ENCODE measurements at regions not wholly inside any gene's neighbourhood (a gene's known extent, or its start where the extent isn't known, plus 50 kb on each side); places are given as distances from the start of the nearest gene placed in this dataset.

DNA sequence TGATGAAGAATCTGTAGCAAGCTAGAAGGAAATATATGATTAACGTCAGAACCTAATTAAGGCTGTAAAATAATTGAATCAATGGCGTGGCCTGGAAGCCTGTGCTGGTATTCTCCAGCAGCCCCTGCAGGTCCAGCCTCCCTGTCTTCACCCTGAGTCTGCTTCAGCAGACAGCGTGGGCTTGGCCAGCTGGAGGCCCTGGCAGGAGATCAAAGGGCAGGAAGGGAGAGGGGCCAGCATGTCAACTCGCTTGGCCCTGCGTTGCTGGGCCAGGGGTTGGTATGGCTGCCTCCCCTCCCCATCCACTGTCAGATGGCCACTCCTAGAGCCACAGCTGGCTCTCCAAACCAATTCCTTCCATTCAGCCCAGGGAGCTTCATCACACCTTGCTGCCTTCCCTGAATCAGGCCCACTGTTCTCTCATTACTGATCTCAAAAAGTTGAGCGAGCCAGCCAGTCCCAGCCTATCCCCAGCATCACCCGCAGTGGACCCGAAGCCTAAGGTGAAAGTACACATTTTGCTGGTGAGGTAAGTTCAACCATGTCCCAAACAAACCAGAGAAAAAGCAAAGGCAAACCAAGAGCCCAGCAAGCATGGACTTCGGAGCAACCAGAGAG is 228.4 kb upstream of the AGAP1 start:
- DNase-seq, result no peak

DNA sequence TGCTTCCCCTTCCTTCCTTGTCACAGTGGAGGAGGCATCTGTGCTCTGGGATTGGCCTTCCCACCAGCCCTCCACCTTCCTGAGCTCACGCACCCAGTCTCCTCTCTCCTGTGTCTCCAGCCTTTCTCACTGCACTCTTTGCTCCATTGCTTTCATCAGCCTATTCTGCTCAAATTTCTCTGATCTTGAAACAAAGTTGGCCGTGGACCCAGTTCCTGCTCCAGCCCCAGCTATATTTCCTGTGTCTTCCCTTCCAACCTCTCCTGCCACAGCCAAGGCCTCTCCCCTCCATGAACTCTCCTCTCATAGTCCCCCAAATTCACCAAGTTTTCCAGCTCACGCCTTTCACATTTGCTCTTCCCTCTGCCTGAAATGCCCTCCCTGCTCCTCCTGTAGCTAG is 226.6 kb upstream of the AGAP1 start:
- no peak for DNase-seq

DNA sequence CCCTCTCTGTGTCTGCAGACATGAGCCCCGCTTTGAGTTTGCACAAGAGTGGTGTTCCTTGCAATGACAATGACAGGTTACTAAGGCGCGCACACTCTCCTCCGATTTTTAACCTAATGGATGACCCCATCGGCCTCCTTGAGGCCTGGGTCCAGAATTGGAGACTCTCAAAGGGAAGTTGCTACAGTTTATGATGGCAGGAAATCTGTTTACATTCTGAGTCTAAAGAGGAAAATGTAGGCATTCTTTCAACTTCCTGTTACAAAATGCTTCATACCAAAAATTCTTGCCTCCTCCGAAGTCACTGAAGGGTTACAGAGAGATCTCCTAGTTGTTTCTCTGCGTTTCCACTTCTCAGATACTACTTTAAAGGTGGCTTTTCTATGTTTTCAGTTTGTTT is 225.3 kb upstream of the AGAP1 start:
- DNase-seq, result no peak

DNA sequence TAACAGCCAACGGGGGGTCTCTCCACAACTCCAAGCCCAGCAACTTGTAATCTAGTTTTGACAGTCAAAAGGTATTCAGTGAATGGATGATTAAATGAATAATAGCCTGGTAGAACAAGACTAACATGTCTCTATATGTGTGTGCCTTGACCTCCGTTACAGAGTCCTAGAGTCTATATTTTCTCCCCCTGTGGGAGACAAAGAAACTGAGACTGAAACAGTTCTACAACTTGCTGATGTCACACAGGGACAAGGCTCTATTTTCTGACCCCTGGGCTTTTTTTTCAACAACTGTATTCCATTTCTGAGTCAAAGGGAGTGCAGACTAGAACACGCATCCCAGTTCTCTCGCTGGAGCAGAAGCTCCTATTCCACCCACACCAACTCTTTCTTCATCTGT is 223.6 kb upstream of the AGAP1 start:
- no peak for DNase-seq

DNA sequence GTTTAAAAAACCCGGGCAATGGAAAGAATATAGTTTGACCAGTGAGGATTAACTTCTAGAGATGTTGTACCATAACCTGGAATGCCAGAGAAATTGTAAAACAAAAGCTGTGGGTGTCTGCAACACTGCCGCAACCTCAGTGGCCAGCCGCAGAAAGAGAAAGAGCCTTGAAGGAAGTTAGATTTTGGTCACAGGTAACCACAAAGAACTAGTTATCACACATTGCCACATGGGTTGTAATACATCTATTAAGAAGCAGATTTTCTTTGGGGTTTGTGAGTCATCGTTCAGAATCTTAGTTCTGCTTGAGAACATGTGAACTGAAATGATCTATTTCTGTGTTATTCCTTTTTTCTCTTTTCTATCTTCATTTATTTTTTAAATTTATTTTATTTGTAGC is 222.9 kb upstream of the AGAP1 start:
- DNase-seq, result peak; percentile 13

DNA sequence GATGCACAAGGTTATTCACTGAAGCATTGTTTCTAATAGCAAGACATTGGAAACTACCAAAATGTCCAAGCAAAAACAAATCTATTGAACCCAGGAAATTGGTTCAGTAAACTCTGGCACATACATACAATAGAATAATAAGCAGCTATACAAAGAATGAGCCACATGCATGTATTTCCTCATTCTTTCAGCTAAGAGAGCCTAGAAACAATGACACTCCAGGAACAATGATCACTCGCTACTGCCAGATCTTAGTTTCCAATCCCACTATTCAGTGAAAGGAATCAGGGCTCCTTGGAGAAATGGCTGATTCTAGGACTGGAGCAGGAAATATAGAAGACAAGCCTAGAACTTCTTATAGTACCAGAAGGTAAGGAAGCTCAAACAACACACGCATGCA is 221.9 kb upstream of the AGAP1 start:
- no peak for DNase-seq

DNA sequence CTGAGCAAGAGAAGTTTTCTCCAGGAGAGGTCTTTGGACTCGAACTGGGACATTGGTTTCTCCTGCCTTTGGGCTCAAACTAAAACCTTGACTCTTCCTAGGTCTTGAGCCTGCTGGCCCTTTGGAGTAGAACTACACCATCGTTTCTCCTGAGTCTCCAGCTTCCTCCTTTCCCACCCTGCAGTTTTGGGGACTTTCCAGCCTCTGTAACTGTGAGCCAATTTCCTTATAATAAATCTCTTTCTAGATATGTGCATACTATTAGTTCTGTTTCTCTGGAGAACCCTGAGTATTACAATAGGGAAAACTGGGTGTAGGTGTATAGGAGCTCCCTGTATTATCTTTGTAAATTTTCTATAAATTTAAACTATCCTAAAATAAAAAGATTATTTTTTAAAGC is 219.8 kb upstream of the AGAP1 start:
- no peak for DNase-seq

DNA sequence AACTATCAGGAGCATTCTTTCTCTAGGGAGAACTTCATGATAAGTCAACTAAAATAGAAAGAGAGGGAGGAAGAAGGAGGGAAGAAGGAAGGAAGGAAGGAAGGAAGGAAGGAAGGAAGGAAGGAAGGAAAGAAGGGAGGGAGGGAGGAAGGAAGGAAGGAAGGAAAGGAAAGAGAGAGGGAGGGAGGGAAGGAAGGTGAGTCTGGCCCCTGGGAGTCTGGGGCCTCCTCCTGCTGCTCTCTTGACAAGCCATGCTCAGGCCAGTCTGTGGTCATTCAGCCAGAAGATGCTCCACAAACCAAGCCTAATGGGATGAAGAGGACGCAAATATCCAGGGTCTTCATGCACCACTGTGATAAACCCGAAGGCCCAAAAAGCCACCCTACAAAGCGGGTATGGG is 216.4 kb upstream of the AGAP1 start:
- DNase-seq, result no peak

DNA sequence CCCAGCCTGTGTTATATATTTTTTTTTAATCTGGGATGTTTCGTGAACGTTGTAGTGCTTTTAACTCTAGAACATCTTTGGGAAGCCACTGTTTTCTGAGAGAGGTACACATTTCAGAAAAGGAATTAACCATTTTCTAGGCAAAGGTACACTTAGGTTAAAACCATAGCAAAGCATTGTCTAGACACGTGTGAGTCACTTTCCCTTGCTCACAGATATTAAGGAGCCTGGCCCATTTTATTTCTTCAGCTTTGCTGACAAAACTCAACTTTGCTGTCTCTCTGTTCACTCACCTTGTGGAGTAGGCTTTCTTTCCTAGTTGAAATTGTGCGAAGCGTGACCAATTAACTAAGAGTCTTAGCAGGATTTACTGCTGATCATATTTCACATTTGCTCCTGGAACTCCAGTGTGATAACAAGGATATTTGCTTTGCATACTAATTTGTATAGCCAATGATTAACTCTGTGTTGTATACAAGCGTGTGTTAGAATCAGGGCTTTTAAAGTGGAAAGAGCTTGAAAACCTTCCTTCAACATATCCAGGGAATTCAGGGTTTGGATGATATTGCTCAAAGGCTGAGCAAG is 215.0 kb upstream of the AGAP1 start:
- no peak for DNase-seq

DNA sequence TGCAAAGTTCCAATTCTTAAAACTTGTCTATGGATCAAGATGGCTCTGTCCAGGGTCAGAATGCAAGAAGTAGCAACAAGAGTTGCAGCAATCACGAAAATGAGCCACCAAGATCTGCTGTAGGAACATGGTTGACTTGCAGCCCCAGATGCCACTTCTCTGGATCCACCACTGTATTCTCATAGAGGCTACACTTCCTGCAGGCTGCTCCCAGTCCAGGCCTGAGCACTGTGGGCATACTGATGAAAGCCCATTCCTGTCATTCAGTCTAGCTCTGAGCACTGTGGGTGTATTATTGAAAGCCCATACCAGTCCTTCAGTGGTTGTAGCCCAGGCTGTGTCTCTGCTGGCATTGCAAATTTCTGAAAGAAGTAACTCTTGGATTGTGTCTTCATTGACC is 213.9 kb upstream of the AGAP1 start:
- no peak for DNase-seq

DNA sequence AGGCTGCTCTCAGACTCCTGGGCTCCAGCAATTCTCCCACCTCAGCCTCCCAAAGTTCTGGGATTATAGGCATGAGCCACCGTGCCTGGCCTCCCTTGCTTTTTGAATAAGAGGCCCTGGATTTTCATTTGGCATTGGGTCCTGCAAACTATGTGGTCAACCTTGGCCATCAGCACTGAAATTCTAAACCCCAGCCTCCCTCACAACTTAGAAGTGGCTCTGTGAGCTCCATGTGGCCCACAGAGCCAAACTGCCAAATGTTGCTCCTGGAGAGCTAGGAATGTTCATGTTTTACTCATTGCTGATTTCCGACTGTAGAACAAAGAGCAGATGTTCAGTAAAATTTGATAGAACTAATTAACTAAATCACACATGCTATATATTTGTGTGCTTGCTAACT is 210.6 kb upstream of the AGAP1 start:
- no peak for DNase-seq

DNA sequence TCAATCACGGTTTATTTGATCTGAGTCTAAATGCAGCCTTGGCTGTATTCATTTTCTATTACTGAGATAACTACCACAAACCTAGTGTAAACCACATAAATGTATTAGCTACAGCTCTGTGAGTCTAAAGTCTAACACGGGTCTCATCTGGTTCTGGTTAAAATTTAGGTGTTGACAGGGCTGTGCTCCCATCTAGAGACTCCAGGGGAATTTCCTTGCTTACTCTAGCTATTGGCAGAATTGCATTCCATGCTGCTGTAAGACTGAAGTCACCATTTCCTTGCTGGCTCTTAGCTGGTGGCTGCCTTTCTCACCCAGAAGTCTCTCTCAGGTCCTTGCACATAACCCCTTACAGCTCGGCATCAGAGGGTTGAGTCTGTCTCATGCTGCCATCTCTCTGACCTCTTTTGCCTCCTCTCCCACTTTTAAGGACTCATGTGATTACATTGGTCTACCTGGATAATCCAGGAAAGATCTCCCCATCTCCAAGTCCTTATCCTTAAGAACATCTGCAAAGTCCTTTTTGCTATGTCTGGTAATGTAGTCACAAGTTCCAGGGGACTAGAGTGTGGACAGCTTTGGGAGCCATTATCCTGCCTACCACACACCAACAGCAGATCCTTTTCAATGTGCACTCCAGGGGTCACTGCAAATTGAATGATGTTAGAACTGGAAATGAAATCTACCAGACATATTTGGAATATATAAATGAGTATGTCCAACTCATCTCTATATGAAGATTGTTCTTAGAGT is 207.0 kb upstream of the AGAP1 start:
- no peak for DNase-seq

DNA sequence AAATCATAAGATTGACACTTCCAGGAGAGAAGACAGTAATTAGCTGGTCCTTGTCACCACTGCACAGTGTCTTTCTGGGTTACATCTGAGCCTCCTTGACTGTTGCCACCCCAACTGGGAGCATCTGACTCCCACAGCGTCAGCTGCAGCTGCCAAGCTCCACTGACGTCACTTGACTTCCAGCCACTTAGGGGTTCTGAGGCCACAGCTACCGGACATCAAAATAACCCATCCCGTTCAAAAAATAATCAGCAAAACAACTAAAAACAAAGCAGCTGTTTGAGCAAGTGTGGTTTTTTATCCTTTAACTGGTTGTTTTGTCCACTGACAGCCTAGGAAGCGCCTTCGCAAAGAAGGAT is 206.5 kb upstream of the AGAP1 start:
- DNase-seq, result no peak

DNA sequence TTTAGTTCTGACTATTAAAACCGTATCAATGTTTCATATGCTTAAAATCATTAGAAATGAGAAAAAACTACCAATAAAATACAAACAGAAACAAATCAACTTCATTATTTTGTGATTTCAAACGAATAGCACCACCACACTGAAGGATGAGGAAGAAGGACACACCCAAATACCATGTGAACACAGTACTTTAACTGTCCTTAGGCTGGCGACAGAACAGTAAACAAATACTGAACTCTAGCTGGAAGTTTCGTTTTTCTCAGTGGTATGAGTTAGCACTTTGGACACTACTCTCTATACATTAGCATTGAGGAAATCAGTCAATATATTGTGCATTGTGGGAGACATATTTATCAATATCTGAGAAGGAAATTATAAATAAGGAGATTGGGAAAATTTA is 202.4 kb upstream of the AGAP1 start:
- no peak for DNase-seq

DNA sequence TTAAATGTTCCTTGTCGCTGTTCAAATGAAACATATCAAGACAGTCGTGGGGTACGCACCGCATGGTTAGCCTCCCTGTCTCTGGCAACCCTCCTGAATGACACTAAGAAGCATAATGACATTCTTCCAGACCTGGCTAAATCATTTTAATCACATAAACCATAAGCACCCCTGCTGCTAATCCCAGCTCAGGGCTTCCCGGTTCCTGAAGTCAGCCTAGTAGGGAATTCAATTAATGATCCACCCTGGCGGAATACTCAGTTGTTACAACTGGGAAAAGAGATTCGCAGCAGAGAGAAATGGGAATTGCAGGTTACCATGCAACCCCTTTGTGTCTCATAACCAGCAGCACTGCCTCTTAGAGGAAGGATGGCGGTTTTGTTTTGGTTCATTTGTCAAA is 200.8 kb upstream of the AGAP1 start:
- DNase-seq, result no peak

DNA sequence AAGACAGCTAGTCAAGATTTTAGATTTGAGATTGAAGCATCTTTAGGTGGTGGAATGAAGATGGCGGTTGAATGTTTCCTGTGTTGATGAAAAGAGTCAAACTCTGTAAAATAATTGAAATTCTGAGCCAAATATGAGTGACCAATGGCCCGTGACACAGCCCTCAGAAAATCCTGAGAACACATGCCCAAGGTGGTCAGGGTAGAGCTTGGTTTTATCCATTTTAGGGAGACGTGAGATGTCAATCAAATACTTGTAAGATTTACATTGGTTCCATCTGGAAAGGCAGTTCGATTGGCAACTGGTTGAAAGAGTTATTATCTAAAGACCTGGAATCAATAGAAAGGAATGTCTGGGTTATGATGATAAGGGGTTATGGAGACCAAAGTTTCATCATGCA is 198.0 kb upstream of the AGAP1 start:
- DNase-seq, result no peak

DNA sequence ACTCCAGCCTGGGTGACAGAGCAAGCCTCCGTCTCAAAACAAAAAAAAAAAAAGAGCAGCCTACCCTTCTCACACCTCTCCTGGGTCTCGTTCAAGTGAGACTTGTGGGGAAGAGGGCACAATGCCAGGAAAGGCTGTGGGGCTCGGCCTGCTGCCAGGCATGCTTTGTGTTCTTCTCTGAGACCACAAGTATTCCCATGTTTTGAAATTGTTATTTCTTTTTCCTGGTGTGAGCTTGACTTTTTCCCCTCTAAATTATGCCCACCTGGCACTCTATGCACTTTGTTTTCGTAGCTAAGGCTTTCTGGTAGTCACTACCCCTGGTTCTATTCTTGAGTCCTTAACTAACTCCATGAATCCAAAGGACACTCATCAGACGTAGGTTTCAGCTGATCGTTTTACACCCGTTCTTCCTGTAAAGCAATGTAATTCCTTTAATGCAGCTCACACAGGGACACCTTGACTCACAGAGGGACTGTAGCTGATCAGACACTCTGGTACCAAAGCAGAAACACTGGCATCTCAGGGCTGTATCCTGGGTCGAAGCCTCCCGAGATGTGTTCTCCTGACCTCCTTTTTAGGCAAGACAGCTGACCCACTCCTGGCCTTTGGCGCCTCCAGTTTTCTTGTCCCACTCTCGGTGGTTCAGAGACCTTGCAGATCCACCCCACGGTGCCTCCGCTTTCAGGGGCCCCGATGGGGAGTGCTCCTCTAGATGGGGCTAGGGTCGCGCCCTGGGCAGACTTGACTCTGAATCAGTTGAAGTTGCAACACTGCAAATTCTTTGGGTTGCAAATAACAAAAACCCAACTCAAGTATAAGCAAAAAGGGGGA is 193.3 kb upstream of the AGAP1 start:
- no peak for DNase-seq

DNA sequence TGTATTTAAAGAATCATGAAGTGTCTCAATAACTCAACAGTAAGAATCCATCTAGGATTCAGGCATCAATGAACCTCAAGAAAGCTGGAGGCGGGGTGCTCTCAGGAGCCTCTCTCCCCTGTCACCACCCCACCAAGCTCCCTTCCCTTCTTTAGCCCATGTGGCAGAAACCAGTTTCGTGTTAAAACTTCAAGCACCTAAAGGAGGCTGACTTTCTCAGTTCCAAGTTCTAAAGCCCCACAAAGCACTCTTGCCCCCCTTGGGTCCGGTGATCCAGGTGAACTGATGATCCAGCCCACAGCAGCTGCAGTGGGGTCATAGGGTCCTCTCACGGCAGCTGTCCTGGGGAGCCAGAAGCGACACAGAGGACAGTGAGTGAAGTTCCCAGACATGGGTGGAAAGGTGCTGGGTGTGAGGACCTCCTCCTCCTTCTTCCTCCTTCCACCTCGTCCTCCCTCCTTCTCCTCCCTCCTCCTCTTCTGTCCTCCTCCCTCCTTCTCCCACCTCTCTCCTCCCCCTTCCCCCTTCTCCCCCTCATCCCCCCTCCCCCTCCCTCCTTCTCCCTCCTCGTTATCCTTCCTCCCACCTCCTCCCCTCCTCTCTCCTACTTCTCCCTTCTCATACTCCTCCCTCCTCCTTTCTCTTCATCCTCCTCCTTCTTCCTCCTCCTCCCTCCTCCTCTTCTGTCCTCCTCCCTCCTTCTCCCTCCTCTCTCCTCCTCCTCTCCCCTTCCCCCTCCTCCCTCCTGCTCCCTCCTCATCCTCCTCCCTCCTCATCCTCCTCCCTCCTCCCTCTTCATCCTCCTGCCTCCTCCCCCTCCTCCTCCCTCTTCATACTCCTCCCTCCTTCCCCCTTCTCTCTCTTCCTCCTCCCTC is 192.4 kb upstream of the AGAP1 start:
- DNase-seq, result no peak

DNA sequence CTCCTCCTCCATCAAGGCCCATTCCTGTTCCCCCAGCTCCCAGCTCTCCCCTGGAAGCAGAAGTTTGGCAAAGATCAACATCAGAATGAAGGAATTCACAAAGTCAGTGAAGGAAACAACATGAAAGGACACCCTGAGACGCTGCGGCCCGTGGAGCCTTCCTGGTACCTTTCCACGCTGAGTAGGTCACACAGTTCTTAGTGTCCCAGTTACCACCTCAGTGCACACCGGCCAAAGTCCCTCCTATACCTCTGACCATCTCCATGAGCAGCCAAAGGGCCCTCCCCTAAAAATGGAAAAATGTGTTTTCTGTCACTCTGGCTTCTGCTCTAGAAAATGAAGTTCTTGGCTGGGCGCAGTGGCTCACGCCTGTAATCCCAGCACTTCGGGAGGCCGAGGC is 191.6 kb upstream of the AGAP1 start:
- no peak for DNase-seq

DNA sequence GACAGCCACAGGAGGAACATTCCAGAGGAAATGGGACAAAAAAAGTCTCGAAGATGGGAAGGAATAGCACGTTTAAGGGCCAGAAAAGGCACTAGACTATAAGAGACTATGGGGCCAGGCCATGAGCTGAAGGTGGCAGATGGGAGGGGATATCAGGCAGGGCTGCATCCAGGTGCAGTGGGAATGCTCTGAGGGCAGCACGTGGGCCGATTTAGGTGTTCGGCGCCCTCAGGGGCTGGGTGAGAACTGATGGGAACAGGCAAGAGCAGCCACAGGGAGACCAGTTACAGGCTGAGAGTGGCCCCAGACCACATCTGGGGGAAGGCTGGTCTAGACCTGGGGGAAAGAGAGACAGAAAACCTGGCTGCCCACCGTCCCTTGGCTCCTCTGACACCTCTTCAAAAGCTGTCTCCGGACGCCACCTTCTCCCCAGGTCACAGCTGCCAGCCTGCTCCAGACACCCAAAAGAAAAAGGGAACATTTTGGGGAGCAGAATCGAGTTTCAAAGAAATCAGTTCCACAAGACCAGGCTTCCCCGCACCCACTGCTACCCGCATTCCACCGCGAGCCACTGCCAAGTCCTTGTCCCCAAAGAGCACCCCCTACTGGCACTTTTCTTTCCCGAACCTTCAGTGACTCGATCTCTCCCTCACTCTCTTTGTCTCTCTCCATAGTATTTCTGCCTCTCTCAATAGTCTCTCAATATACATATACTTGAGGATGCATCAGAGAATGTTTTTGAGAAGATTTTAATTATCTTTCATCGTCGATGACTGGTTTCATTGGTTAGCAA is 190.1 kb upstream of the AGAP1 start:
- DNase-seq, result no peak

DNA sequence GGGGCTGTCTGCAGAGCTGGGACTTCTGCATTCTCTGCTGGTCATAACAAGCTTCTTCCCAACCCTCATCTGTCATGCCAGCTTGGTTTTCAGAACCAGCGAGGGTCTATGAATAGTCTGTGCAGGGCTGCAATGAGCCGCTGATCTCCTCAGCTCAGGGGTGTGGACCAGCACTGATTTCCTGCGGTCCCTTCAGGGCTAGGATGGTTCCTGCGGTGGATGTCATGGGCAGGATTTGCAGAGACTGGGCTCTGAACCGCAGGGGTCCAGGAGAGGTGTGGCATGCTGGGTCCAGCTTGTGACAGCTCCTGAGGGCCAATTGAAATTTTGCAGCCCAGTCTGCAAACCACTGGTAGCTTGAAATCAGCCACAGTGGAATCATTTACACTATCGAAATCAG is 188.2 kb upstream of the AGAP1 start:
- no peak for DNase-seq

DNA sequence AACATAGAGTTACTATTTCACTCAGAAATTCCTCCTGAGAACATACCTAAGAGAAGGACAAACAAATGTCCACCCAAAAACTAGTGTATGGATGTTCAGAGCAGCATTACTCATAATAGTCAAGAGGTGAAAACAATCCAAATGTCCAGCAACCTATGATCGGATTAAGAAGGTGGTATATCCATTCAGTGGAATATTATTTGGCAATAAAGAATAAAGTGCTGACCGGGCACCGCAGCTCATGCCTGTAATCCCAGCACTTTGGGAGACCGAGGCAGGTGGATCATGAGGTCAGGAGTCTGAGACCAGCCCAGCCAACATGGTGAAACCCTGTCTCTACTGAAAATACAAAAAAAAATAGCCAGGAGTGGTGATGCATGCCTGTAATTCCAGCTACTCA is 182.8 kb upstream of the AGAP1 start:
- DNase-seq, result no peak
